ENCODE measurements at regions not wholly inside any gene's neighbourhood (a gene's known extent, or its start where the extent isn't known, plus 50 kb on each side); places are given as distances from the start of the nearest gene placed in this dataset.
"Not testable (repeated sequence)": the region's sequence is repeated elsewhere in the genome, so short reads cannot be mapped to it uniquely, and the experiment has no call there.

DNA sequence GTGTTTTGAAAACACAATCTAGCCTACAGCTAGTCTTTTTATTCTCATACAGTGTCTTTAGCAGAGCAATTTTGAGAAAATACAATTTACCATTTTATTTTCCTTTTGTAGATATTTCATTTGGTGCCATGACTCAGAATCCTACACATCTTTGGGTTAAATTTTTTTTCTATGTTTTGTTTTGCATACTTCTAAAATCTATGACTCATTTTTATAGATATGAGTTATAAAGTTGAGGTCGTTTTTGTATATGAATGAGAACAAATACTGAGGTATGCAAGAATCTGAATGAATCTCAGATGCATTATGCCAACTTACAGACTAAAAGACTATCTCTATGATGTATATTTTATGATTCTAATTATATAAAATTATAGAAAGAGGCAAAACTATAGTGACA is 206.5 kb upstream of the ANXA10 start:
- H3K27me3 ChIP-seq (replicated peaks; ENCODE audit: insufficient read depth): no peaks in the 10 kb centered on the region
- H3K9me3 ChIP-seq (ENCODE audit: low read depth): no peaks in the 10 kb centered on the region
- WGBS, 2 experiments (ENCODE audit: low coverage in 1 of 2, low lambda C conversion rate in 2 of 2, missing lambda C conversion rate in 2 of 2): 0 to 5% methylated on average over 1 of the region's 1 CpG
- no peaks in the 10 kb centered on the region for H3K9me2 ChIP-seq (ENCODE audit: insufficient read depth)
- H3K4me1 ChIP-seq (ENCODE audit: insufficient read depth): no peaks in the 10 kb centered on the region
- no peaks in the 10 kb centered on the region for H3K36me3 ChIP-seq (ENCODE audit: low read depth)
- H3F3A ChIP-seq (ENCODE audit: insufficient read depth): no peaks in the 10 kb centered on the region
- DNase-seq: no peak
- no peak overlapping the region for H3K4me2 ChIP-seq (ENCODE audit: unreplicated experiment)
- no peak overlapping the region for H3K27ac ChIP-seq
- H4K20me1 ChIP-seq (ENCODE audit: insufficient read depth): no peaks in the 10 kb centered on the region
- H3K79me2 ChIP-seq (ENCODE audit: insufficient read depth): no peaks in the 10 kb centered on the region
- no peak for TF ChIP-seq EZH2phosphoT487 (IDR thresholded peaks at IDR 0.05; ENCODE audit: insufficient read depth, low read depth)
- no peak for TF ChIP-seq EZH2 (IDR thresholded peaks at IDR 0.05; ENCODE audit: insufficient read depth, poor library complexity, severe bottlenecking)
- H3K9ac ChIP-seq: no peak overlapping the region
- H2AFZ ChIP-seq: no peak overlapping the region
- no peak overlapping the region for H3K4me3 ChIP-seq
- in situ Hi-C loops (cut with MboI): no loop called here

DNA sequence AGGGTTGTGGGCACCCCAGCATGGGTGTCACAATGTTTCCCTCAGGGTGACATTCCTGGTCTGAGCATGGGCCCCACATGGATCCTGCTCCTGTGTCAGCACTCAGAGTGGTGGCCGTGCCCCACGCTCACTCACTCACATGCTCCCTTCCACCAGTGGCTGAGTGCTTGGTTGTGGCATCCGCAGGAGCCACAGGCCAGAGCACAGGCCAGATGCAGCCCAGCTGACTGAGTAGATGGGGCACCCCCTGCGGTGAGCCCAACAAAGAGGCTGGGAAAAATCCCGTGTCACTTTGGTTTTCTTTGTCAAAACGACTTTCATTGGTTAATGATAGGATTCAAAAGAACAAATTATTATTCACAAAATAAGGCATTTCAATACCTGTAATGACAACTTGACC is 204.6 kb upstream of the ANXA10 start:
- Histone ChIP-seq H3K79me2 (ENCODE audit: insufficient read depth) (no peaks in the 10 kb centered on the region), H3K36me3 (ENCODE audit: low read depth) (no peaks in the 10 kb centered on the region), H3K4me2 (ENCODE audit: unreplicated experiment) (no peak overlapping the region), H3K9me2 (ENCODE audit: insufficient read depth) (no peaks in the 10 kb centered on the region), H3K9ac (no peak overlapping the region), H2AFZ (no peak overlapping the region), H3K4me3 (no peak overlapping the region), H4K20me1 (ENCODE audit: insufficient read depth) (no peaks in the 10 kb centered on the region), H3K27ac (no peak overlapping the region), H3K27me3 (replicated peaks; ENCODE audit: insufficient read depth) (no peaks in the 10 kb centered on the region), H3F3A (ENCODE audit: insufficient read depth) (no peaks in the 10 kb centered on the region), H3K9me3 (ENCODE audit: low read depth) (no peaks in the 10 kb centered on the region), H3K4me1 (ENCODE audit: insufficient read depth) (no peaks in the 10 kb centered on the region)
- TF ChIP-seq EZH2phosphoT487 (IDR thresholded peaks at IDR 0.05; ENCODE audit: insufficient read depth, low read depth) (no peak), EZH2 (IDR thresholded peaks at IDR 0.05; ENCODE audit: insufficient read depth, poor library complexity, severe bottlenecking) (no peak)
- no peak for DNase-seq
- 30 to 34% methylated on average over 6 of the region's 6 CpGs for WGBS, 2 experiments (ENCODE audit: low coverage in 1 of 2, low lambda C conversion rate in 2 of 2, missing lambda C conversion rate in 2 of 2)
- in situ Hi-C loops (cut with MboI): no loop called here

DNA sequence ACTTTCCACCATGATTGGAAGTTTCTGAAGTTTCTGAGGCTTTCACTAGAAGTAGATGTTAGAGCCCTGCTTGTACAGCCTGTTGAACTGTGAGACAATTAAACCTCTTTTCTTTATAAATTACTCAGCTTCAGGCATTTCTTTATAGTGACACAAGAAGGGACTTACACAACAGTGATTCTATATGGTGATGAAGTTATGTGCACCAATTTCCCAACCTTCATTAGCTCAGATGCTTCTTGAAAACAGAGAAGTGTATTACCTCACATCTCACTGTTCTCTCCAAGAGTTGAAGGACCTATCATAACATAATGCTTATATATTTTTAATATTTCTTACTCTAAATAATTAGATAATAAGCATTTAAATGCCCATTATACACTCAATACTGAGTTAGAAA is 202.1 kb upstream of the ANXA10 start:
- no peak for DNase-seq
- H3K9ac ChIP-seq: no peak overlapping the region
- H3K9me3 ChIP-seq (ENCODE audit: low read depth): no peaks in the 10 kb centered on the region
- H3K27ac ChIP-seq: no peak overlapping the region
- H3K36me3 ChIP-seq (ENCODE audit: low read depth): no peaks in the 10 kb centered on the region
- in situ Hi-C loops (cut with MboI): no loop called here
- no peaks in the 10 kb centered on the region for H3K9me2 ChIP-seq (ENCODE audit: insufficient read depth)
- no peak overlapping the region for H3K4me2 ChIP-seq (ENCODE audit: unreplicated experiment)
- H3K4me3 ChIP-seq: no peak overlapping the region
- TF ChIP-seq EZH2phosphoT487 (IDR thresholded peaks at IDR 0.05; ENCODE audit: insufficient read depth, low read depth) (no peak), EZH2 (IDR thresholded peaks at IDR 0.05; ENCODE audit: insufficient read depth, poor library complexity, severe bottlenecking) (no peak)
- no peaks in the 10 kb centered on the region for H4K20me1 ChIP-seq (ENCODE audit: insufficient read depth)
- no peak overlapping the region for H2AFZ ChIP-seq
- H3K27me3 ChIP-seq (replicated peaks; ENCODE audit: insufficient read depth): no peaks in the 10 kb centered on the region
- no peaks in the 10 kb centered on the region for H3K79me2 ChIP-seq (ENCODE audit: insufficient read depth)
- no peaks in the 10 kb centered on the region for H3K4me1 ChIP-seq (ENCODE audit: insufficient read depth)
- no peaks in the 10 kb centered on the region for H3F3A ChIP-seq (ENCODE audit: insufficient read depth)

DNA sequence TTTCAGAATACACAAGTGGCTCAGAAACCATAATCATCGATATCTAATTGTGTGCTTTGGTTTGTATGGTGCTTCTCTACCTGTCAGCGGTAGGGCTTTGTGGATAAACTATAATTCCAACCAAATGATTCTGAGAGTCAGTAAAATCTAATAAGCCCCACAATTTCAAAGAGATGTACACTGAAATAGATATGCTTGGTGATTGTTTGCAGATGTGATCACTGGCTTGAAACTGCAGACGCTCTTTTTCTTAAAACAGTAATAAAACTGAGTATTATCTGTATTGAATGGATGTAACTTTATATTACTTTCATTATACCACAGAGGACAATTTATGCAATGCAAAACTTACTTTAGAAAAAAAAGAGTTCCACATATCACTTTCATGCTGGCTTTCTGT is 198.8 kb upstream of the ANXA10 start:
- H3K9ac ChIP-seq: no peak overlapping the region
- 0 out of 2 replicates have a peak, but pooled peaks cover 7% of the 10 kb centered on the region for H3K4me1 ChIP-seq (ENCODE audit: insufficient read depth)
- no peaks in the 10 kb centered on the region for H3K9me3 ChIP-seq (ENCODE audit: low read depth)
- no peak overlapping the region for H3K4me3 ChIP-seq
- H3K36me3 ChIP-seq (ENCODE audit: low read depth): no peaks in the 10 kb centered on the region
- DNase-seq: no peak
- no peak overlapping the region for H2AFZ ChIP-seq
- H3K79me2 ChIP-seq (ENCODE audit: insufficient read depth): no peaks in the 10 kb centered on the region
- 27 to 34% methylated on average over 3 of the region's 3 CpGs for WGBS, 2 experiments (ENCODE audit: low coverage in 1 of 2, low lambda C conversion rate in 2 of 2, missing lambda C conversion rate in 2 of 2)
- in situ Hi-C loops (cut with MboI): no loop called here
- H3K27ac ChIP-seq: no peak overlapping the region
- no peaks in the 10 kb centered on the region for H3K27me3 ChIP-seq (replicated peaks; ENCODE audit: insufficient read depth)
- no peaks in the 10 kb centered on the region for H3K9me2 ChIP-seq (ENCODE audit: insufficient read depth)
- no peaks in the 10 kb centered on the region for H3F3A ChIP-seq (ENCODE audit: insufficient read depth)
- no peak overlapping the region for H3K4me2 ChIP-seq (ENCODE audit: unreplicated experiment)
- TF ChIP-seq EZH2phosphoT487 (IDR thresholded peaks at IDR 0.05; ENCODE audit: insufficient read depth, low read depth) (no peak), EZH2 (IDR thresholded peaks at IDR 0.05; ENCODE audit: insufficient read depth, poor library complexity, severe bottlenecking) (no peak)
- H4K20me1 ChIP-seq (ENCODE audit: insufficient read depth): no peaks in the 10 kb centered on the region

DNA sequence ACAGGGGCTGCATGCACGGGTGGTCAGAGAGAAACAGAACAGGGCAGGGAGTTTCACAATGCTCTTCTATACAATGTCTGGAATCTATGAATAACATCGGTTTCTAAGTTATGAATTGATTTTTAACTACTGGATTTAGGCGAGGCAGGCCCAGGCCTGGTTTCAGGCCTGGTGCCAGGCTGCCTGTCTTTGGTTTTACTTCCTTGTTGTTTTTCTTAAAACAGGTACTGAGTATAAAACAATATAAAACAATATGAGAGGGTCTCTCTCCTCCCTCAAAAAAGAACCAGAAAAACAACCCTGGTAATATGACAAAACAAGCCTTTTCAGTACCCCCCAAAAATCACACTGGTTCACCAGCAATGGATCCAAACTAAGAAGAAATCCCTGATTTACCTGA is 196.1 kb upstream of the ANXA10 start:
- WGBS, 2 experiments (ENCODE audit: low coverage in 1 of 2, low lambda C conversion rate in 2 of 2, missing lambda C conversion rate in 2 of 2): 21 to 24% methylated on average over 3 of the region's 3 CpGs
- H3K9ac ChIP-seq; H3K27ac ChIP-seq; H3K27me3 ChIP-seq (replicated peaks; ENCODE audit: insufficient read depth); H3F3A ChIP-seq (ENCODE audit: insufficient read depth); H4K20me1 ChIP-seq (ENCODE audit: insufficient read depth); DNase-seq; H3K4me3 ChIP-seq; H3K79me2 ChIP-seq (ENCODE audit: insufficient read depth); H3K9me2 ChIP-seq (ENCODE audit: insufficient read depth); in situ Hi-C loops (cut with MboI); H3K4me1 ChIP-seq (ENCODE audit: insufficient read depth); H3K4me2 ChIP-seq (ENCODE audit: unreplicated experiment); H3K9me3 ChIP-seq (ENCODE audit: low read depth); H3K36me3 ChIP-seq (ENCODE audit: low read depth): not testable (repeated sequence)
- H2AFZ ChIP-seq: peak overlapping the region; percentile 42; the same call in 1 of the 2 replicates
